ENCODE measurements at regions not wholly inside any gene's neighbourhood (a gene's known extent, or its start where the extent isn't known, plus 50 kb on each side); places are given as distances from the start of the nearest gene placed in this dataset.

DNA sequence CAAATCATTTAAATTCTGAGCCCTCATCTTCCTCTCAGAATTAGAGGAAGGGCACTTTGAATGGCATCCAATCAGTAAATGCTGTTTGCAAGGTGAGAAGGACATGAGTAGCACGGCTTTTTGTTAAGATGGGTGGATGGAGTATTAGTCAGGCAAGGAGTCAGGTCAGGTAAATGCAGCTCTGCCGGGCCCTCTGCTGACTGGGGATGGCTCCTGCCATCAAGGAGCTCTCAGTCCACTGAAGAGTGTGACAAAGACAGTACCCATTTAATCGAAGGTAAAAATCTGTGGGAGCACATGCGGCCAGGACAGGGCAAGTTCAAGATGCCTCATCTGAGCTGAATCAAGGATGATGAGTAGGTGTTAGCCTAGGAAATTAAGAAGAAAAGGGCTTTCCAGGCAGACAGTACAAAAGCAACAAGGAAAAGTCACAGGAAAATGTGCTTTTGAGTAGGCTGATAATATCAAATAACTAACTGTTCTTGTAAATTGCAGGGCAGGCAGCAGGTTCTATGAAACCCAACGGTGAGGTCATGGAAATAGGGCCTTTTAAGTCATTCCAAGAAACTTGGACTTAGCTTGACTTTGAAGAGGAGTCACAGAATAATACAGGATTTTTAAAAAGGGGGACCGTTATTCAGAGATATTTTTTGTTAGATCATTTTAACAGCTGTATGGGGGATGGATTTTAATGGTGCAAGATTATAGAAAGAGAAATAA is 670.5 kb upstream of the ARGLU1 start:
- no peak for DNase-seq (ENCODE audit: low read depth)
- H3K4me3 ChIP-seq (ENCODE audit: low read depth, low read length) = no peak overlapping the region
- no peak for TF ChIP-seq POLR2A (IDR thresholded peaks at IDR 0.05; ENCODE audit: extremely low read depth, insufficient read length)
- TF ChIP-seq, protein P1, sequence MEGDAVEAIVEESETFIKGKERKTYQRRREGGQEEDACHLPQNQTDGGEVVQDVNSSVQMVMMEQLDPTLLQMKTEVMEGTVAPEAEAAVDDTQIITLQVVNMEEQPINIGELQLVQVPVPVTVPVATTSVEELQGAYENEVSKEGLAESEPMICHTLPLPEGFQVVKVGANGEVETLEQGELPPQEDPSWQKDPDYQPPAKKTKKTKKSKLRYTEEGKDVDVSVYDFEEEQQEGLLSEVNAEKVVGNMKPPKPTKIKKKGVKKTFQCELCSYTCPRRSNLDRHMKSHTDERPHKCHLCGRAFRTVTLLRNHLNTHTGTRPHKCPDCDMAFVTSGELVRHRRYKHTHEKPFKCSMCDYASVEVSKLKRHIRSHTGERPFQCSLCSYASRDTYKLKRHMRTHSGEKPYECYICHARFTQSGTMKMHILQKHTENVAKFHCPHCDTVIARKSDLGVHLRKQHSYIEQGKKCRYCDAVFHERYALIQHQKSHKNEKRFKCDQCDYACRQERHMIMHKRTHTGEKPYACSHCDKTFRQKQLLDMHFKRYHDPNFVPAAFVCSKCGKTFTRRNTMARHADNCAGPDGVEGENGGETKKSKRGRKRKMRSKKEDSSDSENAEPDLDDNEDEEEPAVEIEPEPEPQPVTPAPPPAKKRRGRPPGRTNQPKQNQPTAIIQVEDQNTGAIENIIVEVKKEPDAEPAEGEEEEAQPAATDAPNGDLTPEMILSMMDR (IDR thresholded peaks at IDR 0.05; ENCODE audit: low read depth, low read length) = no peak
- TF ChIP-seq MYC (IDR thresholded peaks at IDR 0.05; ENCODE audit: low read depth, low read length) = no peak
- TF ChIP-seq, protein P2, sequence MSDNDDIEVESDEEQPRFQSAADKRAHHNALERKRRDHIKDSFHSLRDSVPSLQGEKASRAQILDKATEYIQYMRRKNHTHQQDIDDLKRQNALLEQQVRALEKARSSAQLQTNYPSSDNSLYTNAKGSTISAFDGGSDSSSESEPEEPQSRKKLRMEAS (IDR thresholded peaks at IDR 0.05; ENCODE audit: low read depth, low read length) = no peak

DNA sequence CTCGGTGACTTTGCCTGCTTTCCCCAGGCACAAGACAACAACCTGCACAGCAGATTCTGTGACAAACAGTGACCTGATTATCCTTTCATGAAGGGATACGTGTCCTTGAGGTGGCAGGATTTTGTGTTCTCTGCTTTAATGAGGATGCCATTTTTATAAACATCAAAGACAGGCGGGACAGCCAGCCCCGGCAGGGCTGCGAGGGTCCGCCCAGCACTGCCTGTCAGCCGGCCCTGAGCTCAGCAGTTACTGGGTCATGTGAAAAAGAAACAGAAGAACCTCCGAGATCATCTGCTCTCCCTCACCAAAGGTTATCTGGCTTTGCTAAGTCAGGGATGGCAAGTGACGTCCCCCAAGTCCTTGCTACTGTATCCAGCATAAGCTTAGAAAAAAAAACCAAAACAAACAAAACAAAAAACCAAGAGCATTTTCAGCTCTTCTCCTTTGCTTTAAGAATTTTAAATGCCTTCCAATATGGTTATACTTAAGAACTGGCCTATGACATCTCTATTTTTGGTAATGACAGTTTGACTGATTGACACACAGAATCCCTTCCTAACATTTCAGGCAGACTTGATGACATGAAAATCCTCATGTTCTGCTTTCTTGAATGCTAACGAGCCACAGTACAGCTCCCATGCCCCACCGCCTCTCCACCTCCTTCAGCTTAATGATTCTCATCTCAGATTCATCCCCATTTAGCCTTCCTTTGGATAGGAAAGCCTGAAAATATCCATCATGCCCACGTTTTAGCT is 666.6 kb upstream of the ARGLU1 start:
- no peak for DNase-seq (ENCODE audit: low read depth)
- TF ChIP-seq, protein P1 (IDR thresholded peaks at IDR 0.05; ENCODE audit: low read depth, low read length) = no peak
- TF ChIP-seq MYC (IDR thresholded peaks at IDR 0.05; ENCODE audit: low read depth, low read length) (no peak), POLR2A (IDR thresholded peaks at IDR 0.05; ENCODE audit: extremely low read depth, insufficient read length) (no peak)
- H3K4me3 ChIP-seq (ENCODE audit: low read depth, low read length) = no peak overlapping the region

DNA sequence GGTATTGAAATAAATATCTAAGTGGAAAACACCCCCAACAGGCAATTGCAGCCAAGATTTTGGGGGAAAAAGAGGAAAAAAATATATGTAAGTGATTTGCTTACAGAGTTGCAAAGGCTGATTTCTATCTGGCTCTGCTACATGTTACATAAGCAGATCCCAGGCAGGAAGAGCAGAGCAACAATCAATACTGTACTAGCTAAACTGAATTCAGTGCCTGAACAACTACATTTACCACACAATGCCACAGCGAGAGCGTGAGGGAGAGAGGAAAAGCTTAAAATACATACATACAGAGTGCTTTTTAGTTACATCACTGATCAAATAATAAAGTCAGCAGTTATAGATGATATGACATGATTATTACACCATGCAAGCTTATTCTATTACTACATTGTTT is 665.6 kb upstream of the ARGLU1 start:
- H3K4me3 ChIP-seq (ENCODE audit: low read depth, low read length) = no peak overlapping the region
- no peak for DNase-seq (ENCODE audit: low read depth)
- TF ChIP-seq POLR2A (IDR thresholded peaks at IDR 0.05; ENCODE audit: extremely low read depth, insufficient read length) (no peak), MYC (IDR thresholded peaks at IDR 0.05; ENCODE audit: low read depth, low read length) (no peak)
- TF ChIP-seq, protein P2 (IDR thresholded peaks at IDR 0.05; ENCODE audit: low read depth, low read length) = no peak
- TF ChIP-seq, protein P1 (IDR thresholded peaks at IDR 0.05; ENCODE audit: low read depth, low read length) = no peak

DNA sequence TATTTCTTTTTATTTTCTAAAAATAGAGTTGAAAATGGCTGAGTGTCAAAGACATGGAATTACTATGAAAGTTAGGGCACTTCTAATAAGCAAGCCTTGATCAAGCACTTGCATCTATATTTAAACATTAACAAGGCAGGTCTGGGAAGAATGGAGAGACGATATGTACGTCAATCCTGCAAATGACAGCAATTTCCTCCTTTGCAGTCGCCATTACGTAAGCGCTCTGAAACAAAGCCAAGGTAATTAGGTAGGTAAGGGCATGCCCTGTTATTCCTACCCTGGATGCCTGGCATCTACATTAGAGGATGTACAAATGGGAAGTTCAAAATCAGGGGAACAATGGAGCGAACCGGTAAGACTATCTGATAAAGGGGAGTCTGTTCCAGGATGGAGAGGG is 664.0 kb upstream of the ARGLU1 start:
- DNase-seq (ENCODE audit: low read depth) = no peak
- no peak for TF ChIP-seq MYC (IDR thresholded peaks at IDR 0.05; ENCODE audit: low read depth, low read length)
- TF ChIP-seq, protein P2 (IDR thresholded peaks at IDR 0.05; ENCODE audit: low read depth, low read length) = no peak
- TF ChIP-seq POLR2A (IDR thresholded peaks at IDR 0.05; ENCODE audit: extremely low read depth, insufficient read length) = no peak
- TF ChIP-seq, protein P1 (IDR thresholded peaks at IDR 0.05; ENCODE audit: low read depth, low read length) = no peak
- no peak overlapping the region for H3K4me3 ChIP-seq (ENCODE audit: low read depth, low read length)

DNA sequence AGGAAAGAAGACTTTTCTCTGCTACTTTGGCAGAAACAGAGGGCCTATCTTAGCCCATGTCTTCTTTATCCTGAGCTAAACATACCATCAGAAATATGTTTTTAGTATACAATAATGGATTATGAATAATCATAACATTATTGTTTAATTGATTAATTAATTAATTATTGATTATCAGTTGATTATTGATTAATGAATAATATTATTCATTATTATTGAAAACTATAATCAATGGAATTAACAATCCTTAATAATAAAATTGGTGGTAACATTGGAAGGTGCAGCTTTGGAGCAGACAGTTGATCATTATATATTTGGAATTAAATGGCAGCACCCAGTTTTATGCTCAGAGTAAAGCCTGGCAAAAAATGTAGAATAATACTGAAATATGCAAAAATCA is 655.9 kb upstream of the ARGLU1 start:
- H3K4me3 ChIP-seq (ENCODE audit: low read depth, low read length) = no peak overlapping the region
- DNase-seq (ENCODE audit: low read depth) = no peak
- TF ChIP-seq, protein P2 (IDR thresholded peaks at IDR 0.05; ENCODE audit: low read depth, low read length) = no peak
- TF ChIP-seq POLR2A (IDR thresholded peaks at IDR 0.05; ENCODE audit: extremely low read depth, insufficient read length) = no peak
- TF ChIP-seq, protein P1 (IDR thresholded peaks at IDR 0.05; ENCODE audit: low read depth, low read length) = no peak

Measured in NB4 (cell line).